ENCODE measurements at regions not wholly inside any gene's neighbourhood (a gene's known extent, or its start where the extent isn't known, plus 50 kb on each side); places are given as distances from the start of the nearest gene placed in this dataset.

GRCh38 chr9:113651896-113652295, 188.4 kb downstream of the RGS3 start:
- TF ChIP-seq POLR2AphosphoS5 (IDR thresholded peaks at IDR 0.05; ENCODE audit: low read depth, low read length) = no peak
- no peak for TF ChIP-seq JUN (IDR thresholded peaks at IDR 0.05; ENCODE audit: low read depth, low read length)
- no peak for TF ChIP-seq EGR1 (IDR thresholded peaks at IDR 0.05; ENCODE audit: borderline replicate concordance, low read depth, low read length)
- no peak for TF ChIP-seq CTCF (IDR thresholded peaks at IDR 0.05; ENCODE audit: control extremely low read depth in 1 of 3, insufficient read depth in 1 of 3, low read depth in 1 of 3, low read length in 3 of 3)
- no peak for TF ChIP-seq KDM1A (IDR thresholded peaks at IDR 0.05; ENCODE audit: borderline replicate concordance, low read length)
- no peak for TF ChIP-seq POLR2A (IDR thresholded peaks at IDR 0.05; ENCODE audit: control extremely low read depth in 1 of 2, low read depth in 2 of 2, low read length in 2 of 2)
- TF ChIP-seq RBBP5 (IDR thresholded peaks at IDR 0.05; ENCODE audit: borderline replicate concordance, low read depth, low read length) = no peak
- no peak for TF ChIP-seq USF2 (IDR thresholded peaks at IDR 0.05; ENCODE audit: low read length)
- TF ChIP-seq CBX8 (IDR thresholded peaks at IDR 0.05; ENCODE audit: borderline replicate concordance, low read depth, low read length) = no peak
- no peak for TF ChIP-seq SP1 (IDR thresholded peaks at IDR 0.05; ENCODE audit: low read depth, low read length)
- TF ChIP-seq CHD2 (IDR thresholded peaks at IDR 0.05; ENCODE audit: low read length) = no peak
